ENCODE measurements at regions not wholly inside any gene's neighbourhood (a gene's known extent, or its start where the extent isn't known, plus 50 kb on each side); places are given as distances from the start of the nearest gene placed in this dataset.
A peak's percentile ranks its signal among the peaks of the same experiment; 100 is the strongest.

- no peak overlapping the region for H3K4me3 Mint-ChIP-seq
- DNase-seq (no peak), ATAC-seq (ENCODE audit: low read depth in 2 of 2) (no peak)
- H3K27me3 Mint-ChIP-seq: no peaks in the 10 kb centered on the region
- H3K4me1 Mint-ChIP-seq: no peaks in the 10 kb centered on the region
- H3K36me3 Mint-ChIP-seq: no peaks in the 10 kb centered on the region
- no peak overlapping the region for H3K27ac Mint-ChIP-seq
- peaks cover 0 to 4% (median 0%) of the 10 kb centered on the region in 7 donors for H3K9me3 Mint-ChIP-seq
These were observed 169.4 kb downstream of the GLUD2 start for GRCh38 chrX:121216641-121217374.

DNA sequence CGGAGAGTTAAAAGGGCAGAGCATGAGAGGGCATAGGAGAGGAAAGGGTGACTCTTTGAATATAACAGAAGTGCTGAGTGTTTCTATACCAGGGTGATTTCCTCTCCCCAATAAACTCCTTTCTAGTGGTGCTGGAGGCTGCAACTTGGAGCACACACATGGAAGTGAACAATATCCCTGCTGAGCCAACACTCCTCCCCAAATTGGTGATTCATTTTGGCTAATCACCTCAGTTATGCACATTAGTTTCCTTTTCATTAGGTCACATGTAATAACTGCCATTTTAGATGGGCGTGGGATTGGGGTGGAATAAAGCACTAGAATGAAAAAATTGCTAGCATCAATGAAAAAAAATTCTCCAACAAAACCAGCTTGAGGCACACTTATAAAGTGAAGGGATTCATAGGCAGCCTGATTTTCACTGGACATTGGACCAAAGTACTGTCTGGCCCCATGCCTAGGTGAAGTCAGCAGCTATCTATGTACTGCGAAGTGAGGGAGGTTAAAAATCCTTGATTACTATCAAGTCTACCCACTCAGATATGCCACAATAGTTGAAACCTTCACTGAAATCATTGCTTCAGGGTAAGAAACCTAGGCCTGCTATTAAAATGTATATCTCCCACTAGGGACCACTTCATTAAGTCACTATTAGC, 174.0 kb downstream of the GLUD2 start:
- Mint-ChIP-seq H3K27ac (no peak overlapping the region), H3K4me3 (no peak overlapping the region), H3K4me1 (no peaks in the 10 kb centered on the region)

DNA sequence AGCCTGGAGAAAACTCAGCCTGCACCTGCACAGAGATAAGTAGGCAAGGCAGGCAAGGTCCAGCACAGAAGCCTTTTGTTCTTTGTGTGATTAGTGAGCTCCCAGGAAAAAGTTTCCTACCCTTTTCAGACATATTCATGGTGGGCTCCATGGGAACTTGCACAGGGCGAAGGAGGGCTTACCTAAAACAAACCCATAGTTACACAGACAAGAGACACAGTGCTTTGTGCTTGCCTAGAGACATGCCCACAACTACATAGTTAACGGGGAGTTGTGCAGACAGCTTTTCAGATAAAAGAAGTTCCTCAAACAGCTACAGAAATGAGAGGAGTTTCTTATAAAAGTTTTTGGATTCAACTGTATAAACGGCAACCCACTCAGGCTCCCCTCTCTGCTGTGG, 180.5 kb downstream of the GLUD2 start:
- H3K27me3 Mint-ChIP-seq: no peaks in the 10 kb centered on the region
- no peak overlapping the region for H3K27ac Mint-ChIP-seq
- DNase-seq: no peak
- ATAC-seq (ENCODE audit: low read depth in 2 of 2): no peak
- H3K9me3 Mint-ChIP-seq: peaks cover 0 to 7% (median 4%) of the 10 kb centered on the region in 7 donors
- no peak overlapping the region for H3K4me3 Mint-ChIP-seq
- H3K4me1 Mint-ChIP-seq: no peaks in the 10 kb centered on the region
- H3K36me3 Mint-ChIP-seq: no peaks in the 10 kb centered on the region

More for the DNA sequence above, 174.0 kb downstream of the GLUD2 start:
- Mint-ChIP-seq H3K36me3 (no peaks in the 10 kb centered on the region), H3K9me3 (peaks cover 0 to 7% (median 2%) of the 10 kb centered on the region in 7 donors), H3K27me3 (no peaks in the 10 kb centered on the region)
- no peak for DNase-seq
- ATAC-seq (ENCODE audit: low read depth in 2 of 2): no peak

GRCh38 chrX:121231566-121232358, 184.4 kb downstream of the GLUD2 start:
- no peak for ATAC-seq (ENCODE audit: low read depth in 2 of 2)
- Mint-ChIP-seq H3K4me3 (no peak overlapping the region), H3K9me3 (peaks cover 0 to 7% (median 2%) of the 10 kb centered on the region in 7 donors), H3K4me1 (no peaks in the 10 kb centered on the region), H3K27me3 (no peaks in the 10 kb centered on the region), H3K36me3 (no peaks in the 10 kb centered on the region), H3K27ac (no peak overlapping the region)
- no peak for DNase-seq

- no peak overlapping the region for H3K4me3 Mint-ChIP-seq
- peaks cover 0 to 4% (median 0%) of the 10 kb centered on the region in 7 donors for H3K9me3 Mint-ChIP-seq
- ATAC-seq (ENCODE audit: low read depth in 2 of 2) (no peak), DNase-seq (no peak)
- no peak overlapping the region for H3K27ac Mint-ChIP-seq
- H3K27me3 Mint-ChIP-seq: no peaks in the 10 kb centered on the region
- no peaks in the 10 kb centered on the region for H3K36me3 Mint-ChIP-seq
- H3K4me1 Mint-ChIP-seq: no peaks in the 10 kb centered on the region
These were observed 188.6 kb downstream of the GLUD2 start for GRCh38 chrX:121236040-121236439.

DNA sequence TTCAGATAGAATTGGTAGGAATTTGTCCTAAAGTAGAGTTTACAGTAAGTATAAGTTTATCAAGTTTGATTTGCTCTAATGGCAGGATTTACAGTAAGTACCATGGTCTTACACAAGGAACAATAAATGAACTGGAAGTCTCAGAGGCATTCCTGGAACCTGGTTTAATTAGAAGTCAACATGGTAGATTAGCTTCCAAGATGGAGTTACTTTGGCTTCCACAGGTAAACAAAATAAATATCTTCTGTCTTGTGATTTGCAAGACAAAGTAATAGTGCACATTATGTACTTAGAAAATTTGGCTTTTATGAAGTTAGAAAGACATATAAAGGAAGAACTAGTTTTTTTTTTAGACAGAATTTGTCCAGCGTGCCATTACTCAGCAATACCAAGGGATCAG, 190.7 kb downstream of the GLUD2 start:
- H3K4me3 Mint-ChIP-seq: no peak overlapping the region
- no peak overlapping the region for H3K27ac Mint-ChIP-seq
- no peaks in the 10 kb centered on the region for H3K36me3 Mint-ChIP-seq
- ATAC-seq (ENCODE audit: low read depth in 2 of 2) (no peak), DNase-seq (no peak)
- H3K27me3 Mint-ChIP-seq: no peaks in the 10 kb centered on the region
- H3K9me3 Mint-ChIP-seq: peaks cover 0 to 4% (median 2%) of the 10 kb centered on the region in 7 donors
- H3K4me1 Mint-ChIP-seq: no peaks in the 10 kb centered on the region

DNA sequence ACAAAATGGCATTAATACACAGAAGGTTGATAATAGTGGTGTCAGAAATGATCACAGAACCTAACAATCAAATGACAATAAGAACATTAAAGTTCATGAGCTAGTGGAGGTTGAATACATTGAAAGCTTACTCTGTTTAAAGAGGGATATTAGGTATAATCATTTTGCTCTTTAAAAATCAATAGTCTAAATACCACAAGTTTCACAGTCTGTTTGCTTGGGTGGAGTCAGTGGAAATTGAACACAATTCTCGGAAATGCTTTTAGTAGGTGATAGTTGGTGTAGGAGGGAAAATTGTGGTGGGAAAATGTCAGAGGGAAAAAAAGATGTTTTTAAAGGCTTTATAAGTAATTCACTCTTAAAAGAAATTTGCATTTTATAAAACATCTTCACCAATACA, 197.1 kb downstream of the GLUD2 start:
- no peak for DNase-seq
- no peak overlapping the region for H3K27ac Mint-ChIP-seq
- no peaks in the 10 kb centered on the region for H3K4me1 Mint-ChIP-seq
- no peak for ATAC-seq (ENCODE audit: low read depth in 2 of 2)
- H3K9me3 Mint-ChIP-seq: peaks cover 0 to 8% (median 4%) of the 10 kb centered on the region in 7 donors
- H3K27me3 Mint-ChIP-seq: no peaks in the 10 kb centered on the region
- no peak overlapping the region for H3K4me3 Mint-ChIP-seq
- H3K36me3 Mint-ChIP-seq: no peaks in the 10 kb centered on the region

- peak overlapping the region in 1 of 6 donors; percentile 18 for H3K27ac Mint-ChIP-seq
- no peaks in the 10 kb centered on the region for H3K4me1 Mint-ChIP-seq
- H3K27me3 Mint-ChIP-seq: no peaks in the 10 kb centered on the region
- ATAC-seq (ENCODE audit: low read depth in 2 of 2) (no peak), DNase-seq (no peak)
- H3K9me3 Mint-ChIP-seq: peaks cover 0 to 9% (median 5%) of the 10 kb centered on the region in 7 donors
- no peaks in the 10 kb centered on the region for H3K36me3 Mint-ChIP-seq
- no peak overlapping the region for H3K4me3 Mint-ChIP-seq
These were observed 198.4 kb downstream of the GLUD2 start for GRCh38 chrX:121245763-121246162.

DNA sequence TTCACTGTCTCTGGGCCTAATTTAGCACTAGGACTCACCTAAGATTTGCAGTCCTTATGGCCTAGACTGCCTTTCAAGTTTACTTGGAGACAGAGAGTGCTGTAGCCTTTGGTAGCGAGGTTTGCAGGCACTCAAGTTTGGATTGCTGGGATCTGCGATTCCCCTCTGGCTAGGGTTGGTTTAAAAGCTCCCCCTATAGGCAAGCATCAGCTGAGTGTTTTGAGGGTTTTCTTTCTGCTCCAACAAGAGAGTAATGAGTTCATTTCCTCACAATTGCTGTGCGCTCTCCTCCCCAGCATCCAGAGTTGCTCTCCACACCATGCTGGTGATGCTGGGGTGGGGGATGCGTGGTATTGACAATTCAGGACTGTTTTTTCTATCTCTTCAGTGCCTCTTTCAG, 206.9 kb downstream of the GLUD2 start:
- Mint-ChIP-seq H3K36me3 (no peaks in the 10 kb centered on the region), H3K4me1 (no peaks in the 10 kb centered on the region), H3K4me3 (no peak overlapping the region), H3K27me3 (no peaks in the 10 kb centered on the region), H3K9me3 (peaks cover 0 to 20% (median 4%) of the 10 kb centered on the region in 7 donors), H3K27ac (no peak overlapping the region)
- no peak for ATAC-seq (ENCODE audit: low read depth in 2 of 2)
- no peak for DNase-seq

DNA sequence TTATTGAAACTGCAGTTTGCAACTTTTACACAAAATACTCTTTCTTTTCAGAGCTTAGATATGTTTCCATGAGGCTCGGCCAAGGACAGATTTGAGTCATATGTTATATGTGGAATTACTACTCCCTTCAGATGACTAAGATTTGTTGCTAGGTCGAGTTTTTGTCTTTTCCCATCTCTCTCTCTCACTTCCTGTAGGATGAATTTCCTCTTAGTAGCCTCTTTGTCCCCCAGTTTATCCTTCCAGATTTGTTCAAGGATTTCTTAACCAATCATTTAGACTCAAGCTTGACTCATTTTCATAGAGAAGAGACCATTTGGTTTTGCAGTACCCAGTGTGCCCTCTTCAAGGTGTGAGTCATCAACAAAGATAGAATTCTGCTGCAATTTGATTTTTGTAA, 209.2 kb downstream of the GLUD2 start:
- H3K27ac Mint-ChIP-seq: no peak overlapping the region
- no peak overlapping the region for H3K4me3 Mint-ChIP-seq
- no peaks in the 10 kb centered on the region for H3K36me3 Mint-ChIP-seq
- H3K4me1 Mint-ChIP-seq: no peaks in the 10 kb centered on the region
- DNase-seq: no peak
- ATAC-seq (ENCODE audit: low read depth in 2 of 2): no peak
- peaks cover 0 to 17% (median 1%) of the 10 kb centered on the region in 7 donors for H3K9me3 Mint-ChIP-seq
- H3K27me3 Mint-ChIP-seq: no peaks in the 10 kb centered on the region

GRCh38 chrX:121258545-121258944, 211.1 kb downstream of the GLUD2 start:
- DNase-seq (no peak), ATAC-seq (ENCODE audit: low read depth in 2 of 2) (no peak)
- H3K4me3 Mint-ChIP-seq: no peak overlapping the region

GRCh38 chrX:121259170-121259569, 211.8 kb downstream of the GLUD2 start:
- H3K27me3 Mint-ChIP-seq: no peaks in the 10 kb centered on the region
- no peak for DNase-seq
- no peak overlapping the region for H3K4me3 Mint-ChIP-seq
- H3K36me3 Mint-ChIP-seq: no peaks in the 10 kb centered on the region
- no peak overlapping the region for H3K27ac Mint-ChIP-seq
- peaks cover 0 to 4% (median 0%) of the 10 kb centered on the region in 7 donors for H3K9me3 Mint-ChIP-seq
- ATAC-seq (ENCODE audit: low read depth in 2 of 2): no peak
- H3K4me1 Mint-ChIP-seq: no peaks in the 10 kb centered on the region

More at GRCh38 chrX:121258545-121258944, 211.1 kb downstream of the GLUD2 start:
- H3K9me3 Mint-ChIP-seq: peaks cover 0 to 4% (median 0%) of the 10 kb centered on the region in 7 donors
- H3K36me3 Mint-ChIP-seq: no peaks in the 10 kb centered on the region
- H3K27me3 Mint-ChIP-seq: no peaks in the 10 kb centered on the region
- no peaks in the 10 kb centered on the region for H3K4me1 Mint-ChIP-seq
- H3K27ac Mint-ChIP-seq: no peak overlapping the region

DNA sequence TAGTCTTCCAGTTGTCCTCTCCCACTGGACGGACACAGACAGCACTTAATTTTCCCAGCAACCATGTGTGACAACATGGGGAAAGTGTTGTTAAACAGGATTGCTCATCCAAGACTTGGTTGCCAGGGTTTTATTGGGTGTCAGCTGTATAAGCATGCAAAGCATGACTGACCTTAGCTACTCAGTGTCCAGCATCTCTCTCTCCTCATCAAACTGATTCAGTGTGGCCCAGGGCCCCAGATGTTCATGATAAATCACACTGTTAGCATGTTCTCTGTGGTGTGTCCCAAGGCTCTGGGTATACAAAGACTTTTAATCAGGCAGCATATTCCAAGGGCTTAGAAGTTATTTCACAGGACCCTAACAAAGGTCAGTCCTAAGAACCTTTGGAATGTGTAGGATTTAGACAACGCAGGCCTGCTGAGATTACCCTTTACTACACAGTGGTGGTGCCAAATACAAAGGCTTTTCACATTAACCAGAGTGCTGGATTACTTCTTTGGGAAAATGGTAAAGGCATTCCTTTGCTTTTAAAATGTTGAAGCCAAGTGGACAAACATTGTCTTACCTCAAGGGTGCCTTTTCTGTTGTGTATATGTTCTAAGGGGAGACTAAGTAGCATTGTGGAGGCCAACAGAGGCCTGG, 213.3 kb downstream of the GLUD2 start:
- H3K4me3 Mint-ChIP-seq: no peak overlapping the region
- H3K36me3 Mint-ChIP-seq: no peaks in the 10 kb centered on the region
- H3K27me3 Mint-ChIP-seq: no peaks in the 10 kb centered on the region
- ATAC-seq (ENCODE audit: low read depth in 2 of 2): no peak
- H3K27ac Mint-ChIP-seq: no peak overlapping the region
- no peak for DNase-seq
- no peaks in the 10 kb centered on the region for H3K4me1 Mint-ChIP-seq
- H3K9me3 Mint-ChIP-seq: peaks cover 0 to 4% (median 0%) of the 10 kb centered on the region in 7 donors

All from naive B cell (primary cell).